Stimulated activated naive CD8-positive, alpha-beta T cell treated with anti-CD3 and anti-CD28 coated beads, Interleukin-15, Interleukin-2, amounts not matched to agents 100 ng/mL and 50 ng/mL, for 24 hours (primary cell): ENCODE measurements at regions not wholly inside any gene's neighbourhood (a gene's known extent, or its start where the extent isn't known, plus 50 kb on each side); places are given as distances from the start of the nearest gene placed in this dataset.

Experiments used
- H3K27ac Mint-ChIP-seq: one replicate; pipeline ENCODE4 v1.8.0; 2021; ENCODE audit warnings: mild to moderate bottlenecking, mixed read lengths
- H3K27me3 Mint-ChIP-seq: one replicate; pipeline ENCODE4 v1.8.0; 2021; ENCODE audit warnings: mixed read lengths
- H3K36me3 Mint-ChIP-seq: one replicate; pipeline ENCODE4 v1.8.0; 2021; ENCODE audit warnings: low read depth, mixed read lengths
- H3K4me1 Mint-ChIP-seq: one replicate; pipeline ENCODE4 v1.8.0; 2021; ENCODE audit warnings: low read depth, mixed read lengths
- H3K4me3 Mint-ChIP-seq: one replicate; pipeline ENCODE4 v1.8.0; 2021; ENCODE audit warnings: mild to moderate bottlenecking, mixed read lengths
- H3K9me3 Mint-ChIP-seq: one replicate; pipeline ENCODE4 v1.8.0; 2021; ENCODE audit warnings: mixed read lengths

GRCh38 chr9:80946496-80947170 lies 742.7 kb downstream of the TLE1 start:
- no peaks in the 10 kb centered on the region for H3K36me3 Mint-ChIP-seq
- H3K27ac Mint-ChIP-seq, result no peak overlapping the region
- H3K4me1 Mint-ChIP-seq, result no peaks in the 10 kb centered on the region
- no peaks in the 10 kb centered on the region for H3K27me3 Mint-ChIP-seq
- H3K9me3 Mint-ChIP-seq, result peaks cover 4% of the 10 kb centered on the region
- no peak overlapping the region for H3K4me3 Mint-ChIP-seq

- Mint-ChIP-seq H3K9me3 (peaks cover 6% of the 10 kb centered on the region), H3K4me1 (no peaks in the 10 kb centered on the region), H3K36me3 (no peaks in the 10 kb centered on the region), H3K27me3 (no peaks in the 10 kb centered on the region), H3K27ac (no peak overlapping the region), H3K4me3 (no peak overlapping the region)
These were observed 743.9 kb downstream of the TLE1 start for GRCh38 chr9:80945436-80945835.

- no peaks in the 10 kb centered on the region for H3K4me1 Mint-ChIP-seq
- H3K27ac Mint-ChIP-seq, result no peak overlapping the region
- H3K27me3 Mint-ChIP-seq, result no peaks in the 10 kb centered on the region
- no peak overlapping the region for H3K4me3 Mint-ChIP-seq
- H3K9me3 Mint-ChIP-seq, result peaks cover 21% of the 10 kb centered on the region
- H3K36me3 Mint-ChIP-seq, result no peaks in the 10 kb centered on the region
These were observed 751.7 kb downstream of the TLE1 start for GRCh38 chr9:80937645-80938044.

- H3K4me1 Mint-ChIP-seq, result no peaks in the 10 kb centered on the region
- no peak overlapping the region for H3K4me3 Mint-ChIP-seq
- no peak overlapping the region for H3K27ac Mint-ChIP-seq
- H3K36me3 Mint-ChIP-seq, result no peaks in the 10 kb centered on the region
- H3K27me3 Mint-ChIP-seq, result no peaks in the 10 kb centered on the region
- peaks cover 17% of the 10 kb centered on the region for H3K9me3 Mint-ChIP-seq
These were observed 755.3 kb downstream of the TLE1 start for GRCh38 chr9:80934095-80934494.

GRCh38 chr9:80932947-80933780 lies 756.2 kb downstream of the TLE1 start:
- no peaks in the 10 kb centered on the region for H3K36me3 Mint-ChIP-seq
- no peak overlapping the region for H3K27ac Mint-ChIP-seq
- H3K27me3 Mint-ChIP-seq, result no peaks in the 10 kb centered on the region
- no peak overlapping the region for H3K4me3 Mint-ChIP-seq
- H3K9me3 Mint-ChIP-seq, result peaks cover 17% of the 10 kb centered on the region
- no peaks in the 10 kb centered on the region for H3K4me1 Mint-ChIP-seq

GRCh38 chr9:80932181-80932580 lies 757.2 kb downstream of the TLE1 start:
- Mint-ChIP-seq H3K9me3 (peaks cover 17% of the 10 kb centered on the region), H3K4me3 (no peak overlapping the region), H3K36me3 (no peaks in the 10 kb centered on the region), H3K4me1 (no peaks in the 10 kb centered on the region), H3K27ac (no peak overlapping the region), H3K27me3 (no peaks in the 10 kb centered on the region)

- Mint-ChIP-seq H3K4me1 (no peaks in the 10 kb centered on the region), H3K27ac (no peak overlapping the region), H3K9me3 (peaks cover 17% of the 10 kb centered on the region)
These were observed 758.2 kb downstream of the TLE1 start for GRCh38 chr9:80931163-80931562.

GRCh38 chr9:80928697-80929096 lies 760.6 kb downstream of the TLE1 start:
- Mint-ChIP-seq H3K4me1 (no peaks in the 10 kb centered on the region), H3K4me3 (no peak overlapping the region), H3K27ac (no peak overlapping the region)

More at GRCh38 chr9:80931163-80931562, 758.2 kb downstream of the TLE1 start:
- Mint-ChIP-seq H3K4me3 (no peak overlapping the region), H3K36me3 (no peaks in the 10 kb centered on the region), H3K27me3 (no peaks in the 10 kb centered on the region)

GRCh38 chr9:80926611-80927010 lies 762.7 kb downstream of the TLE1 start:
- H3K9me3 Mint-ChIP-seq, result peaks cover 8% of the 10 kb centered on the region
- H3K27me3 Mint-ChIP-seq, result no peaks in the 10 kb centered on the region
- no peaks in the 10 kb centered on the region for H3K4me1 Mint-ChIP-seq
- H3K27ac Mint-ChIP-seq, result no peak overlapping the region
- H3K4me3 Mint-ChIP-seq, result no peak overlapping the region
- H3K36me3 Mint-ChIP-seq, result no peaks in the 10 kb centered on the region

More at GRCh38 chr9:80928697-80929096, 760.6 kb downstream of the TLE1 start:
- H3K27me3 Mint-ChIP-seq, result no peaks in the 10 kb centered on the region
- H3K36me3 Mint-ChIP-seq, result no peaks in the 10 kb centered on the region
- H3K9me3 Mint-ChIP-seq, result peaks cover 4% of the 10 kb centered on the region

GRCh38 chr9:80922544-80922943 lies 766.8 kb downstream of the TLE1 start:
- Mint-ChIP-seq H3K4me1 (no peaks in the 10 kb centered on the region), H3K4me3 (no peak overlapping the region), H3K27ac (no peak overlapping the region), H3K36me3 (no peaks in the 10 kb centered on the region), H3K9me3 (peaks cover 14% of the 10 kb centered on the region), H3K27me3 (no peaks in the 10 kb centered on the region)

- Mint-ChIP-seq H3K9me3 (no peaks in the 10 kb centered on the region), H3K4me1 (no peaks in the 10 kb centered on the region), H3K27ac (no peak overlapping the region), H3K4me3 (no peak overlapping the region), H3K36me3 (no peaks in the 10 kb centered on the region), H3K27me3 (no peaks in the 10 kb centered on the region)
These were observed 782.6 kb downstream of the TLE1 start for GRCh38 chr9:80906728-80907127.

GRCh38 chr9:80899208-80899607 lies 790.1 kb downstream of the TLE1 start:
- Mint-ChIP-seq H3K36me3 (no peaks in the 10 kb centered on the region), H3K4me1 (no peaks in the 10 kb centered on the region), H3K27me3 (no peaks in the 10 kb centered on the region), H3K27ac (no peak overlapping the region), H3K9me3 (no peaks in the 10 kb centered on the region), H3K4me3 (no peak overlapping the region)

- Mint-ChIP-seq H3K27me3 (no peaks in the 10 kb centered on the region), H3K4me3 (no peak overlapping the region), H3K9me3 (no peaks in the 10 kb centered on the region), H3K36me3 (no peaks in the 10 kb centered on the region), H3K27ac (no peak overlapping the region), H3K4me1 (no peaks in the 10 kb centered on the region)
These were observed 796.2 kb downstream of the TLE1 start for GRCh38 chr9:80893190-80893589.

GRCh38 chr9:80892703-80893102 lies 796.6 kb downstream of the TLE1 start:
- Mint-ChIP-seq H3K36me3 (no peaks in the 10 kb centered on the region), H3K9me3 (no peaks in the 10 kb centered on the region), H3K27ac (no peak overlapping the region), H3K27me3 (no peaks in the 10 kb centered on the region), H3K4me1 (no peaks in the 10 kb centered on the region), H3K4me3 (no peak overlapping the region)

- Mint-ChIP-seq H3K27ac (no peak overlapping the region), H3K4me1 (no peaks in the 10 kb centered on the region)
These were observed 799.2 kb downstream of the TLE1 start for GRCh38 chr9:80890124-80890523.

More at GRCh38 chr9:80890124-80890523, 799.2 kb downstream of the TLE1 start:
- no peaks in the 10 kb centered on the region for H3K9me3 Mint-ChIP-seq
- H3K4me3 Mint-ChIP-seq, result no peak overlapping the region
- no peaks in the 10 kb centered on the region for H3K36me3 Mint-ChIP-seq
- H3K27me3 Mint-ChIP-seq, result no peaks in the 10 kb centered on the region
